GOT3 (cell line): ENCODE measurements at regions not wholly inside any gene's neighbourhood (a gene's known extent, or its start where the extent isn't known, plus 50 kb on each side); places are given as distances from the start of the nearest gene placed in this dataset.
"Not testable (repeated sequence)": the region's sequence is repeated elsewhere in the genome, so short reads cannot be mapped to it uniquely, and the experiment has no call there.

Experiments
- DNase-seq: peaks from one replicate; lab custom pipeline; 2025; ENCODE audit warnings: mixed read lengths; lab: John Stamatoyannopoulos, UW

- no peak for DNase-seq
Observed at GRCh38 chr4:130071746-130072145, 975.8 kb downstream of the C4orf33 start.

GRCh38 chr4:130073145-130073790, 977.3 kb downstream of the C4orf33 start:
- DNase-seq = no peak

DNA sequence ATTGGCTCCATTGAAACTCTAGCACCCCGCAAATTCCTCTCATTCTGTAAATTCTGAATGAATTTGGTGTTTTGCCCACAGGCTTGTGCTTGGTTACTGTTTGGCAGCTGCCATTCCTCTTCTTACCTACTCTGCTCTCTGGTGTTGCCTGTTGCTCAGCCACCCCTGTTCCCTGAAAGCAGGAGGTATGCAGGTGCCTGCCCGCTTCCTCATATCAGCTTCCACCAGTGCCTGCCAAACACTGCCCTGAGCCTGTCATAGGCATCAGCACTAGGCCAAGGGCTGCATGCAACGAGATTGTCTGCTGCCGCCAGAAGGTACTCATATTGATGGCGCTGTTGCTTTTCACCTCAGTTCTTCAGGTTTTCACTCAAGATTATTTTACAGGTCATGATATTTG, 978.1 kb downstream of the C4orf33 start:
- DNase-seq = no peak

DNA sequence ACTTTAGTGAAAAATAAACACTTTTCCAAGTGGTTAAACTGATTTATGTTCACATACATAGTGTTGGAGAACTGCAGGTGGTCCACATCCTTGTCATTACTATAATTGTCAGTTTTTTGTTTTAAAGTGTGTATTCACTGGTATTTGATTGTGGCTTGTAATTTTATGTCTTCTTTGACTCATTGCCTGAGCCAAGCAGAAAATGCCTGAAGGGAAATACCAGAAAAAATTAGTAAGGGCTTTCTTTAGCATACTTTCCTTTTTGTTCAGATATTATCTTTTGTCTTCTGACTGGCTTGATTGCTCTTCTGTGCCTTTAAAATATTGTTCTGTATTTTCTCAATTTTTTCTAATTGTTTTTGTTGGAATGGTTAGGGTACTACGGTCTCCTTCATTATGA, 981.3 kb downstream of the C4orf33 start:
- DNase-seq = no peak

DNA sequence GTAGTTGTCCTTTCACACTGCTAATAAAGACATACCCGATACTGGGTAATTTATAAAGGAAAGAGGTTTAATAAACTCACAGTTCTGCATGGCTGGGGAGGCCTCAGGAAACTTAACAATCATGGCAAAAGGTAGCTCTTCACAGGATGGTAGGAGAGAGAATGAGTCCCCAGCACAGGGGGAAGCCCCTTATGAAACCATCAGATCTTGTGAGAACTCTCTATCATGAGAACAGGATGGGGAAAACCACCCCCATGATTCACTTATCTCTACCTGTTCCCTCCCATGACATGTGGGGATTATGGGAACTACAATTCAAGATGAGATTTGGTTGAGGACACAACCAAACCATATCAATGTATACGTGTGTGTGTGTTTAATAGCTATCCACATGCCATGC, 983.1 kb downstream of the C4orf33 start:
- not testable (repeated sequence) for DNase-seq

GRCh38 chr4:130080872-130081451, 985.0 kb downstream of the C4orf33 start:
- DNase-seq = no peak

DNA sequence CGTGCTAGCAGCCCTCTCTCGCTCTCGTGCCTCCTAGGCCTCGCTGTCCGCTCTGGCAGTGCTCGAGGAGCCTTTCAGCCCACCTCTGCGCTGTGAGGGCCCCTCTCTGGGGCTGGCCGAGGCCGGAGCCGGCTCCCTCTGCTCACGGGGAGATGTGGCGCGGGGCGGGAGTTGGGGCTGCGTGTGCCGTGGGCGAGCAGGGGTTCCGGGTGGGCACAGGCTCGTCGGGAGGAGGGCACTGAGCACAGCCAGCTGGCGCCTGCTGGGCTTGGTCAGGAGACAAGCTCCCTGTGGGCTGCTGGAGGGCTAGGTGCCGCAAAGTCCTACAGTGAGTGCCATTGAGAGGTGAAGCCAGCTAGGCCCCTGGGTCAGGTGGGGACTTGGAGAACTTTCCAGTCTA, 994.5 kb downstream of the C4orf33 start:
- no peak for DNase-seq

DNA sequence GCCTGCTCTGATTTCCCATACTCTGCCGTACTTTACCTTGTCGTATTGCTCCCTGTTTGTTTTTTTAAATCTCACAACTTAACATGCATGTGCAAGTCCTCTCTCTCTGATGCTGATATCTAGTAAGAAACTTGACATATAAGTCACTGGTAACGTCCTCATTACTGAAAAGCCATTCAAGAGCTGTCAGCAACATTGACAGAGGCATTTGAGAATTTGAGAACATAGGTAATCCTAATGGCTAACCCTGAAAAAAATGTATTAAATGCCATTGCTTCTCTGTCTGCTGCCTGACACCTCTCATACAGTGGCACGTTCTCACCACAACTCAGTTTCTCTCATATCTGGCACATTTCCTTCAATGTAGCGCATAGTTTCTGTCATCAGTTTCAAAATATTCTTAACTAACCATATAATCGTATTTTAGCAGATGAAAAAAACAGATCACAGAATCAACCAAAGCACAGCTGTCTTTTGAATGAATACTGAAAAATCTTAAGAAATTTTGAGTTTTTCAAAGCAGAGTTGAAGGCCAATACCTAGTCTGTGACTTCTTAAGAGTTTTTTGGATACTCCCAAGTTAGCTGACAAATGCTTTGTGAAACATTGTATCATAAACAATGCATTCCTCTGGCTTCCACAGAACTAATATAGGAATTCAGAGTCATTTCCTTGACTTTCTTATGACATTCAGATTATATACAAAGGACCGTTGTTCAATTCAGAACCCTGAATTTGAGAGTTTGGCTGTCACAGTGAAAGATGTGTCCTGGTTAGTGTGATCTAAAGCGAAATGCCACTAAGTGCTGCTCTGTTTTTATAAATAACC, 996.4 kb downstream of the C4orf33 start:
- DNase-seq = no peak

- no peak for DNase-seq
Observed at GRCh38 chr4:130099105-130099504, 1003.2 kb downstream of the C4orf33 start.

GRCh38 chr4:130110189-130110588, 1014.2 kb downstream of the C4orf33 start:
- DNase-seq = no peak

DNA sequence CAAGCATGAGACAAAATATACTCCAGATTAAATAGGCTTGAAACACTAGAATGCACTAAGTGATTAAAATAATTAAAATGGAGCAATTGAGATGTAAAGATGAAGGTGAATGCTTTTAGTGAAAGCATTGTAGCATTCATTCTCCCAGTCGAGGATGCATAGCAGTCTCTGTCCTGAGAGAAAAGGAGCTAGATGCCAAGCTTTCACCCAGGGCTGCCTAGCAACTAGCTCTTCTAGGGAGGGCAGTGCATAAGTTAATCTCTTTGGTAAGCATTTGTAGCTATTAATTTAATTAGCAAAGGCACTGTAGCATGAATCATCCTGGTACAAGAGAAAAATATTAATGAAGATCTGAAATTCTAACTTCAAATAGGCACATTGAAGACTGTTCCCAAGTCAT, 1014.8 kb downstream of the C4orf33 start:
- no peak for DNase-seq

GRCh38 chr4:130124066-130124465, 1028.1 kb downstream of the C4orf33 start:
- DNase-seq = no peak

DNA sequence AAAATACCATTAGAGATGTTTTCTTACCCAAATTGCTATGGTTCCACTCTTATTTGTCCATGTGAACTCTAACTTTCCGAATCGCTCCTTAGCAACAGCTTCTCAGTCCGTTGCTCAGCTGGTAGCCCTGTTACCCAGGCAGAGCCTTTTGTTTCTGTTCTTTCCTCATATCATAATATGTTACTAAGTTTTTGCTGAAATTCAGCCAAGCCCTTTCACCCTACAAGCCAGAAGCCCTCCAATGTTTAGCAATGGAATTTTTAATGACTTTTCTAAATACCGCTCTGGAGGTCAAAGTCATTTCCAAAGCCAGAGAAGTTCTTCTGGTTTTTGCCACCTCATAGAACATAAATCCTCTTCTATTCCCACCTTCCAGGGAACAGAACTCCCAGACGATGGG, 1029.5 kb downstream of the C4orf33 start:
- DNase-seq = no peak

- no peak for DNase-seq
Observed at GRCh38 chr4:130127297-130127696, 1031.3 kb downstream of the C4orf33 start.

DNA sequence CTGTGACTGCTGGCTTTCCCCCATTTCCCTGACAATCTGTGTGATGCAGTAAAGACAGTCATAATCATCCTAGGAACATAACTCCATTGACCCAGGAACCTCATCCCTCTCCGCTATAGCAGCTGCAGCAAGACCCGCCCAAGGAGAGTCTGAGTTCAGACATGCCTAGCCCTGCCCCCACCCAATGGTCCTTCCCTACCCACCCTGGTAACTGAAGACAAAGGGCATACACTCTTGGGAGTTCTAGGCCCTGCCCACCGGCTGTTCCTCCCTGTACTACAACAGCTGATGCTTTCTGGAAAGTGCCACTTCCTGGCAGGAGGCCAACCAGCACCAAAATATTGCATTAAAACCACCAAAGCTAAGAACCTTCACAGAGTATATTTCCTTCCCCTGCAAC, 1035.6 kb downstream of the C4orf33 start:
- no peak for DNase-seq

- no peak for DNase-seq
Observed at GRCh38 chr4:130141651-130142050, 1045.7 kb downstream of the C4orf33 start.

- no peak for DNase-seq
Observed at GRCh38 chr4:130143656-130144055, 1047.7 kb downstream of the C4orf33 start.

DNA sequence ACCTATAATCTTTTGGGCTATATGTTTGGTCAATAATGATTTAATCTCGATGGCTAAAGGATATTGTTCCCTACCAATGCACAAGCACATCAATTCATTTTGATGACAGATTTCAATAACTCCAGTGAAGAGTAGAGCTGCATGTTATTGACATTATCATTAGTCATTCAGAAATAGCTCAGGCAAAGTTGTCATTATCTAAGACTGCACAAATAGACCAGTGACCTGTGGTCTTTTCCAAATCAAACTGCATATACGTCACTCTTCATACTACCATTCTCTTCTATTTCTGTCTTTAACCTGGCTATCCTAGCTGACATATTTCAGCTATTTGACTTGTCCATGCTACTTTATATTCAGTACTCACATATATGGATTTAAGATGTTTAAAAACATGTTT, 1050.8 kb downstream of the C4orf33 start:
- no peak for DNase-seq

DNA sequence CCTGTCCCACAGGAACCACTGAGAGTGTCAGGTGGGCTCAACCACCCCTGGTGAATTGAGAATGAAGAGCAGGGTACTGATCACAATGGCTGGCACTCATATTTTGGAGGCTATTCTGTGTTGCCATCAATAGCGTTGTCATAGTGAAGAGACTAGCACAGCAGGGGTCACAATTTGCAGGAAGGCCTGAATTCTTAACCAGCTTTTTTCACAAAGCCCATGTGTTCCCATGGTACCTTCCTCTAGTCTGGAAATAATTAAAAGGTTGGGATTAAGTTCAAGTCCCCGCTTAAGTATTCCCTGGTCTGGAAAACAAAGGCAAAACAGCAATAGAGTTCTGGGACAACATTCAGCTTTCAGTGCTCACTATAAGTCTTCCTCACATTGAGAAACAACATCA, 1051.7 kb downstream of the C4orf33 start:
- DNase-seq = no peak

- DNase-seq = no peak
Observed at GRCh38 chr4:130154901-130155300, 1058.9 kb downstream of the C4orf33 start.

- no peak for DNase-seq
Observed at GRCh38 chr4:130163701-130164100, 1067.7 kb downstream of the C4orf33 start.

DNA sequence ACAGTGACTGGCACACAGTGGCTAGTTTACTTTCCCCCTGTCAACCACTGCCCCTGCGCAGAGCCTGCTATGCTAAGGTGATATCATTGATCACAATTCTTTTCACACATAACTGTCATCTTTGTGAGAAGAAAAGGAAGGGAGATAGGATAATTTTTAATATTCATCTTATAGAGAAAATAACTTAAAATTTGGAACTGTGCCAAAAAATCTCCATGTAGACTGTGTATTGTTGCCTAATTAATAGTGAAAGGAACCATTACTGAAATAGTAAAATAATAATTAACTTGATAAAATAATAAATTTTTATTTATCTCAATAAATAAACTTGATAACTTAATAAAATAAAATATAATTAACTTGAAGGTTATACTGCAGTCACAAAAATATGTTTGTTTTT, 1069.4 kb downstream of the C4orf33 start:
- DNase-seq = no peak

- no peak for DNase-seq
Observed at GRCh38 chr4:130172156-130172555, 1076.2 kb downstream of the C4orf33 start.
